ENCODE measurements at regions not wholly inside any gene's neighbourhood (a gene's known extent, or its start where the extent isn't known, plus 50 kb on each side); places are given as distances from the start of the nearest gene placed in this dataset.

GRCh38 chr2:204180649-204181048 is 244.1 kb downstream of the ICOS start:
- Histone ChIP-seq H3K9ac (ENCODE audit: low read length) (no peak overlapping the region), H3K4me3 (ENCODE audit: low read depth, low read length) (no peak overlapping the region), H3K4me1 (ENCODE audit: control insufficient read depth, insufficient read depth, low read length) (peaks cover 4% of the 10 kb centered on the region; the same call in 1 of the 2 replicates), H3K9me3 (ENCODE audit: control insufficient read depth, insufficient read depth, low read depth, low read length) (no peaks in the 10 kb centered on the region), H3K27me3 (ENCODE audit: control insufficient read depth, insufficient read depth, low read length) (no peaks in the 10 kb centered on the region), H3K36me3 (ENCODE audit: control insufficient read depth, insufficient read depth, low read length) (no peaks in the 10 kb centered on the region), H3K27ac (ENCODE audit: low read depth, low read length) (no peak overlapping the region)

GRCh38 chr2:204183608-204184007 is 247.0 kb downstream of the ICOS start:
- H3K27me3 ChIP-seq (ENCODE audit: control insufficient read depth, insufficient read depth, low read length): no peaks in the 10 kb centered on the region

GRCh38 chr2:204184226-204184625 is 247.7 kb downstream of the ICOS start:
- no peaks in the 10 kb centered on the region for H3K9me3 ChIP-seq (ENCODE audit: control insufficient read depth, insufficient read depth, low read depth, low read length)
- H3K9ac ChIP-seq (ENCODE audit: low read length): no peak overlapping the region
- no peaks in the 10 kb centered on the region for H3K36me3 ChIP-seq (ENCODE audit: control insufficient read depth, insufficient read depth, low read length)
- no peak overlapping the region for H3K27ac ChIP-seq (ENCODE audit: low read depth, low read length)
- no peak overlapping the region for H3K4me3 ChIP-seq (ENCODE audit: low read depth, low read length)
- no peaks in the 10 kb centered on the region for H3K27me3 ChIP-seq (ENCODE audit: control insufficient read depth, insufficient read depth, low read length)
- no peaks in the 10 kb centered on the region for H3K4me1 ChIP-seq (ENCODE audit: control insufficient read depth, insufficient read depth, low read length)

More at GRCh38 chr2:204183608-204184007, 247.0 kb downstream of the ICOS start:
- Histone ChIP-seq H3K9ac (ENCODE audit: low read length) (no peak overlapping the region), H3K4me3 (ENCODE audit: low read depth, low read length) (no peak overlapping the region), H3K27ac (ENCODE audit: low read depth, low read length) (no peak overlapping the region), H3K9me3 (ENCODE audit: control insufficient read depth, insufficient read depth, low read depth, low read length) (no peaks in the 10 kb centered on the region), H3K36me3 (ENCODE audit: control insufficient read depth, insufficient read depth, low read length) (no peaks in the 10 kb centered on the region), H3K4me1 (ENCODE audit: control insufficient read depth, insufficient read depth, low read length) (no peaks in the 10 kb centered on the region)

GRCh38 chr2:204187229-204188083 is 250.9 kb downstream of the ICOS start:
- no peak overlapping the region for H3K9ac ChIP-seq (ENCODE audit: low read length)
- H3K4me3 ChIP-seq (ENCODE audit: low read depth, low read length): no peak overlapping the region
- peaks cover 7% of the 10 kb centered on the region for H3K4me1 ChIP-seq (ENCODE audit: control insufficient read depth, insufficient read depth, low read length)
- no peak overlapping the region for H3K27ac ChIP-seq (ENCODE audit: low read depth, low read length)
- H3K9me3 ChIP-seq (ENCODE audit: control insufficient read depth, insufficient read depth, low read depth, low read length): no peaks in the 10 kb centered on the region
- H3K27me3 ChIP-seq (ENCODE audit: control insufficient read depth, insufficient read depth, low read length): no peaks in the 10 kb centered on the region
- no peaks in the 10 kb centered on the region for H3K36me3 ChIP-seq (ENCODE audit: control insufficient read depth, insufficient read depth, low read length)

GRCh38 chr2:204191574-204191973 is 255.0 kb downstream of the ICOS start:
- H3K4me1 ChIP-seq (ENCODE audit: control insufficient read depth, insufficient read depth, low read length): peaks cover 7% of the 10 kb centered on the region
- H3K36me3 ChIP-seq (ENCODE audit: control insufficient read depth, insufficient read depth, low read length): no peaks in the 10 kb centered on the region
- H3K9me3 ChIP-seq (ENCODE audit: control insufficient read depth, insufficient read depth, low read depth, low read length): no peaks in the 10 kb centered on the region
- no peak overlapping the region for H3K9ac ChIP-seq (ENCODE audit: low read length)
- no peaks in the 10 kb centered on the region for H3K27me3 ChIP-seq (ENCODE audit: control insufficient read depth, insufficient read depth, low read length)
- no peak overlapping the region for H3K27ac ChIP-seq (ENCODE audit: low read depth, low read length)
- no peak overlapping the region for H3K4me3 ChIP-seq (ENCODE audit: low read depth, low read length)

GRCh38 chr2:204195498-204195897 is 258.9 kb downstream of the ICOS start:
- H3K27me3 ChIP-seq (ENCODE audit: control insufficient read depth, insufficient read depth, low read length): no peaks in the 10 kb centered on the region
- no peak overlapping the region for H3K27ac ChIP-seq (ENCODE audit: low read depth, low read length)
- H3K4me1 ChIP-seq (ENCODE audit: control insufficient read depth, insufficient read depth, low read length): peaks cover 7% of the 10 kb centered on the region
- H3K36me3 ChIP-seq (ENCODE audit: control insufficient read depth, insufficient read depth, low read length): no peaks in the 10 kb centered on the region
- H3K9ac ChIP-seq (ENCODE audit: low read length): no peak overlapping the region
- no peaks in the 10 kb centered on the region for H3K9me3 ChIP-seq (ENCODE audit: control insufficient read depth, insufficient read depth, low read depth, low read length)
- H3K4me3 ChIP-seq (ENCODE audit: low read depth, low read length): no peak overlapping the region

- no peak overlapping the region for H3K27ac ChIP-seq (ENCODE audit: low read depth, low read length)
- H3K27me3 ChIP-seq (ENCODE audit: control insufficient read depth, insufficient read depth, low read length): no peaks in the 10 kb centered on the region
- no peaks in the 10 kb centered on the region for H3K9me3 ChIP-seq (ENCODE audit: control insufficient read depth, insufficient read depth, low read depth, low read length)
- H3K36me3 ChIP-seq (ENCODE audit: control insufficient read depth, insufficient read depth, low read length): no peaks in the 10 kb centered on the region
- H3K4me1 ChIP-seq (ENCODE audit: control insufficient read depth, insufficient read depth, low read length): no peaks in the 10 kb centered on the region
- no peak overlapping the region for H3K9ac ChIP-seq (ENCODE audit: low read length)
- H3K4me3 ChIP-seq (ENCODE audit: low read depth, low read length): no peak overlapping the region
Observed at GRCh38 chr2:204197336-204198005, 260.9 kb downstream of the ICOS start.

GRCh38 chr2:204199357-204199756 is 262.8 kb downstream of the ICOS start:
- Histone ChIP-seq H3K36me3 (ENCODE audit: control insufficient read depth, insufficient read depth, low read length) (no peaks in the 10 kb centered on the region), H3K27me3 (ENCODE audit: control insufficient read depth, insufficient read depth, low read length) (no peaks in the 10 kb centered on the region), H3K9ac (ENCODE audit: low read length) (no peak overlapping the region), H3K4me3 (ENCODE audit: low read depth, low read length) (no peak overlapping the region), H3K4me1 (ENCODE audit: control insufficient read depth, insufficient read depth, low read length) (peaks cover 7% of the 10 kb centered on the region), H3K9me3 (ENCODE audit: control insufficient read depth, insufficient read depth, low read depth, low read length) (no peaks in the 10 kb centered on the region), H3K27ac (ENCODE audit: low read depth, low read length) (no peak overlapping the region)

- H3K9ac ChIP-seq (ENCODE audit: low read length): no peak overlapping the region
- no peaks in the 10 kb centered on the region for H3K27me3 ChIP-seq (ENCODE audit: control insufficient read depth, insufficient read depth, low read length)
- H3K36me3 ChIP-seq (ENCODE audit: control insufficient read depth, insufficient read depth, low read length): no peaks in the 10 kb centered on the region
- peaks cover 19% of the 10 kb centered on the region for H3K4me1 ChIP-seq (ENCODE audit: control insufficient read depth, insufficient read depth, low read length)
- no peaks in the 10 kb centered on the region for H3K9me3 ChIP-seq (ENCODE audit: control insufficient read depth, insufficient read depth, low read depth, low read length)
- H3K27ac ChIP-seq (ENCODE audit: low read depth, low read length): no peak overlapping the region
- H3K4me3 ChIP-seq (ENCODE audit: low read depth, low read length): no peak overlapping the region
Observed at GRCh38 chr2:204201507-204201906, 264.9 kb downstream of the ICOS start.

- Histone ChIP-seq H3K4me1 (ENCODE audit: control insufficient read depth, insufficient read depth, low read length) (peaks cover 25% of the 10 kb centered on the region), H3K9me3 (ENCODE audit: control insufficient read depth, insufficient read depth, low read depth, low read length) (no peaks in the 10 kb centered on the region), H3K9ac (ENCODE audit: low read length) (no peak overlapping the region), H3K27me3 (ENCODE audit: control insufficient read depth, insufficient read depth, low read length) (no peaks in the 10 kb centered on the region), H3K4me3 (ENCODE audit: low read depth, low read length) (no peak overlapping the region), H3K36me3 (ENCODE audit: control insufficient read depth, insufficient read depth, low read length) (no peaks in the 10 kb centered on the region), H3K27ac (ENCODE audit: low read depth, low read length) (no peak overlapping the region)
Observed at GRCh38 chr2:204202253-204202652, 265.7 kb downstream of the ICOS start.

- Histone ChIP-seq H3K27ac (ENCODE audit: low read depth, low read length) (no peak overlapping the region), H3K36me3 (ENCODE audit: control insufficient read depth, insufficient read depth, low read length) (no peaks in the 10 kb centered on the region), H3K4me3 (ENCODE audit: low read depth, low read length) (no peak overlapping the region), H3K9ac (ENCODE audit: low read length) (no peak overlapping the region), H3K4me1 (ENCODE audit: control insufficient read depth, insufficient read depth, low read length) (peaks cover 25% of the 10 kb centered on the region), H3K9me3 (ENCODE audit: control insufficient read depth, insufficient read depth, low read depth, low read length) (no peaks in the 10 kb centered on the region), H3K27me3 (ENCODE audit: control insufficient read depth, insufficient read depth, low read length) (no peaks in the 10 kb centered on the region)
Observed at GRCh38 chr2:204203704-204204103, 267.1 kb downstream of the ICOS start.
